ENCODE measurements at regions not wholly inside any gene's neighbourhood (a gene's known extent, or its start where the extent isn't known, plus 50 kb on each side); places are given as distances from the start of the nearest gene placed in this dataset.

DNA sequence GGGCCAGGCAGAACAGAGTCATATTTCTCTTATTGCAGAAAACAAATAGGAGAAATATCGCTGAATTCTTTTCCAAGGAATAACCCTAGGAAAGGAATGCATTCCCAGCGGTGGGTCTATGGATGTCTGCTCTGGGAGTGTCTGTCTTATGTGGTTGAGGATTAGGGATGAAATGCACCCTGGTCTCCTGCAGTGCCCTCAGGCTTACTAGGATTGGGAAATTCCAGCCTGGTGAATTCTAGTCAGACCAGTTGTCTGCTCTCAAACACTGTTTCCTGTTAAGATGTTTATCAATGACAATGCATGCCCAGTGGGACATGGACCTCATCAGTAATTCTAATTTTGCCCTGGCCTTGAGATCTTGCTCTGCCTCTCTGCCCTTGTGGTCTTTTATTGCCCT lies 136.1 kb upstream of the ELAVL2 start:
- Histone ChIP-seq H3K27ac (no peak overlapping the region), H3K4me3 (no peak overlapping the region), H3K27me3 (no peaks in the 10 kb centered on the region), H3K36me3 (no peaks in the 10 kb centered on the region), H3K9me3 (peaks cover 0 to 3% (median 0%) of the 10 kb centered on the region in 4 donors), H3K4me1 (no peaks in the 10 kb centered on the region)
- DNase-seq, result no peak
- no peak for TF ChIP-seq POLR2AphosphoS5 (IDR thresholded peaks at IDR 0.05)
- TF ChIP-seq POLR2A (IDR thresholded peaks at IDR 0.05), result no peak
- TF ChIP-seq, protein P1, sequence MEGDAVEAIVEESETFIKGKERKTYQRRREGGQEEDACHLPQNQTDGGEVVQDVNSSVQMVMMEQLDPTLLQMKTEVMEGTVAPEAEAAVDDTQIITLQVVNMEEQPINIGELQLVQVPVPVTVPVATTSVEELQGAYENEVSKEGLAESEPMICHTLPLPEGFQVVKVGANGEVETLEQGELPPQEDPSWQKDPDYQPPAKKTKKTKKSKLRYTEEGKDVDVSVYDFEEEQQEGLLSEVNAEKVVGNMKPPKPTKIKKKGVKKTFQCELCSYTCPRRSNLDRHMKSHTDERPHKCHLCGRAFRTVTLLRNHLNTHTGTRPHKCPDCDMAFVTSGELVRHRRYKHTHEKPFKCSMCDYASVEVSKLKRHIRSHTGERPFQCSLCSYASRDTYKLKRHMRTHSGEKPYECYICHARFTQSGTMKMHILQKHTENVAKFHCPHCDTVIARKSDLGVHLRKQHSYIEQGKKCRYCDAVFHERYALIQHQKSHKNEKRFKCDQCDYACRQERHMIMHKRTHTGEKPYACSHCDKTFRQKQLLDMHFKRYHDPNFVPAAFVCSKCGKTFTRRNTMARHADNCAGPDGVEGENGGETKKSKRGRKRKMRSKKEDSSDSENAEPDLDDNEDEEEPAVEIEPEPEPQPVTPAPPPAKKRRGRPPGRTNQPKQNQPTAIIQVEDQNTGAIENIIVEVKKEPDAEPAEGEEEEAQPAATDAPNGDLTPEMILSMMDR (IDR thresholded peaks at IDR 0.05), result no peak
- intact Hi-C loops (cut with DNase I), result no loop called here
- WGBS, 2 donors, result 89 to 93% methylated on average over 2 of the region's 2 CpGs

- H3K4me3 ChIP-seq, result no peak overlapping the region
- H3K4me1 ChIP-seq, result no peaks in the 10 kb centered on the region
- no peaks in the 10 kb centered on the region for H3K27me3 ChIP-seq
- H3K36me3 ChIP-seq, result no peaks in the 10 kb centered on the region
- TF ChIP-seq POLR2A (IDR thresholded peaks at IDR 0.05), result no peak
- TF ChIP-seq EP300 (IDR thresholded peaks at IDR 0.05), result no peak
- TF ChIP-seq, protein P1 (IDR thresholded peaks at IDR 0.05), result no peak
- TF ChIP-seq POLR2AphosphoS5 (IDR thresholded peaks at IDR 0.05), result no peak
- peaks cover 0 to 10% (median under 1%) of the 10 kb centered on the region in 4 donors for H3K9me3 ChIP-seq
- no peak for DNase-seq
- H3K27ac ChIP-seq, result no peak overlapping the region
- intact Hi-C loops (cut with DNase I), result no loop called here
- WGBS, 2 donors, result 92 to 94% methylated on average over 6 of the region's 6 CpGs
Measured at GRCh38 chr9:23945897-23946296, 119.9 kb upstream of the ELAVL2 start.

GRCh38 chr9:23941051-23941450 lies 115.0 kb upstream of the ELAVL2 start:
- intact Hi-C loops (cut with DNase I), result no loop called here
- DNase-seq, result no peak
- Histone ChIP-seq H3K27me3 (no peaks in the 10 kb centered on the region), H3K9me3 (peaks cover 0 to 9% (median under 1%) of the 10 kb centered on the region in 4 donors), H3K36me3 (no peaks in the 10 kb centered on the region), H3K4me1 (no peaks in the 10 kb centered on the region), H3K4me3 (no peak overlapping the region), H3K27ac (no peak overlapping the region)
- TF ChIP-seq EP300 (IDR thresholded peaks at IDR 0.05) (no peak), POLR2A (IDR thresholded peaks at IDR 0.05) (no peak), POLR2AphosphoS5 (IDR thresholded peaks at IDR 0.05) (no peak)
- TF ChIP-seq, protein P1 (IDR thresholded peaks at IDR 0.05), result no peak
- WGBS, 2 donors, result 68 to 69% methylated on average over 3 of the region's 3 CpGs

- no peaks in the 10 kb centered on the region for H3K4me1 ChIP-seq
- intact Hi-C loops (cut with DNase I), result no loop called here
- peaks cover 0 to 5% (median under 1%) of the 10 kb centered on the region in 4 donors for H3K9me3 ChIP-seq
- 91 to 98% methylated on average over 1 of the region's 1 CpG for WGBS, 2 donors
- DNase-seq, result no peak
- no peak overlapping the region for H3K4me3 ChIP-seq
- peak in 2 of 4 donors; percentile 56 to 71 for TF ChIP-seq POLR2AphosphoS5 (IDR thresholded peaks at IDR 0.05)
- TF ChIP-seq, protein P1 (IDR thresholded peaks at IDR 0.05), result no peak
- no peak for TF ChIP-seq EP300 (IDR thresholded peaks at IDR 0.05)
- no peak for TF ChIP-seq POLR2A (IDR thresholded peaks at IDR 0.05)
- H3K36me3 ChIP-seq, result no peaks in the 10 kb centered on the region
- no peak overlapping the region for H3K27ac ChIP-seq
- H3K27me3 ChIP-seq, result no peaks in the 10 kb centered on the region
Measured at GRCh38 chr9:23938908-23939307, 112.9 kb upstream of the ELAVL2 start.

DNA sequence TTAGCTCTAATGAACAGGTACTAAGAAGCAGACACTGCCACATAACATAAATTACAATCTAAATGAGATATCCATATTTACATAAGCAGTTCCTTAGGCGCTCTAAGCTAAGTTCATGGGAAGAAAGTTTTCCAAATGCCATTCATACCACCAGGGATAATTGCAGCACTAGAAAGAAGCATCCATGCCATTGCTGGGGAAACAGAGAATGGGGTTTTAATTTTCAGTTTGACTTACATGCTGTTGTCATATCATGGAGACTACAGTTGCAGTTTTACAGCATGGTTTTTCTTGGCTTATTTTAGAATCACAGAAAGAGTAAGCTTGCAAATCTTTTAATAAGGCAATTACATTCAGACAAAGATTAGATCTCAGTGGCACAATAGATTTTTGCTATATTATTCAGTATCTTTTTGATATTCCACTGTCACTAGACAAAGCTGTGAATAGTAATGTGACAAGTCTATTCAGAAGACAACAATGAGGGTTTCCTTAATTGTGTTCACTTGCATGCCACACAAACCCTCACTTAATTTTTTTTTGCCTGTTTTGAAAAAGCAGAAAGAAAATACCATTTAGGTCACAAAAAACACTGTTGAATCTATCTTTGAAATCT lies 108.4 kb upstream of the ELAVL2 start:
- TF ChIP-seq, protein P1 (IDR thresholded peaks at IDR 0.05), result no peak
- TF ChIP-seq POLR2AphosphoS5 (IDR thresholded peaks at IDR 0.05), result no peak
- 18 to 50% methylated on average over 1 of the region's 1 CpG for WGBS, 2 donors
- no peak for DNase-seq
- Histone ChIP-seq H3K4me3 (no peak overlapping the region), H3K27ac (no peak overlapping the region), H3K9me3 (no peaks in the 10 kb centered on the region), H3K4me1 (no peaks in the 10 kb centered on the region), H3K36me3 (no peaks in the 10 kb centered on the region), H3K27me3 (no peaks in the 10 kb centered on the region)
- intact Hi-C loops (cut with DNase I), result no loop called here

Data from sigmoid colon (tissue), 6 donors.